ENCODE measurements at regions not wholly inside any gene's neighbourhood (a gene's known extent, or its start where the extent isn't known, plus 50 kb on each side); places are given as distances from the start of the nearest gene placed in this dataset.

DNA sequence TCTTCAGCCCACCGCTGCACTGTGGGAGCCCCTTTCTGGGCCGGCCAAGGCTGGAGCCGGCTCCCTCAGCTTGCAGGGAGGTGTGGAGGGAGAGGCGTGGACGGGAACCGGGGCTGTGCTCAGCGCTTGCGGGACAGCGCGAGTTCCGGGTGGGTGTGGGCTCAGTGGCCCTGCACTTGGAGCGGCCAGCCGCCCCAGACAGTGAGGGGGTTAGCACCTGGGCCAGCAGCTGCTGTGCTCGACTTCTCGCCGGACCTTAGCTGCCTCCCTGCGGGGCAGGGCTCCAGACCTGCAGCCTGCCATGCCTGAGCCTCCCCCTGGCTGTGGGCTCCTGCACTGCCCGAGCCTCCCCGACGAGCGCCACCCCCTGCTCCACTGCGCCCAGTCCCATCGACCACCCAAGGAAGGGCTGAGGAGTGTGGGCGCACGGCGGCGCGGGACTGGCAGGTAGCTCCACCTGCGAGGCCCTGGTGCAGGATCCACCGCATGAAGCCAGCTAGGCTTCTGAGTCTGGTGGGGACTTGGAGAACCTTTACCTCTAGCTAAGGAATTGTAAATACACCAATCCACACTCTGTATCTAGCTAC lies 92.9 kb upstream of the MAST4 start:
- DNase-seq, result no peak

- DNase-seq, result no peak
These were observed 89.1 kb upstream of the MAST4 start for GRCh38 chr5:66507106-66507505.

DNA sequence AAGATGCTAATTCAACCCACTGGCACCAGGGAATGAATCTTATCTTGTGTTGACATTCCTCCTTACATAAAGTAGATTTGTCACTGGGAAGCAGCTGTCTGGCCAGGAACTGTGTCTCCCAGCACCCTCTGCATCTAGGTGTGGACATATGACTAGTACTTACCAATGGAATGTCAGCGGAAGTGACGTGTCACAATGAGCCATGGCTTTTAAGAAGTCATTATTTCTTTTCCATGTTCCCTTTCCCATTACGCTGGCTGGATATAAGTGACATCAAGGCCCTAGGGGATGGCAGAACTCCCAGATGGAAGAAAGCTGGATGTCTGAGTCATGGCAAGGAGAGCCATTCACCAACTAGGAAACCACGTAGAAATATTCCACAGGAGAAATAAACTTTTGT lies 84.7 kb upstream of the MAST4 start:
- no peak for DNase-seq

GRCh38 chr5:66513130-66513529 lies 83.1 kb upstream of the MAST4 start:
- DNase-seq, result no peak

GRCh38 chr5:66515209-66515608 lies 81.0 kb upstream of the MAST4 start:
- no peak for DNase-seq

GRCh38 chr5:66516550-66516949 lies 79.6 kb upstream of the MAST4 start:
- DNase-seq, result no peak

DNA sequence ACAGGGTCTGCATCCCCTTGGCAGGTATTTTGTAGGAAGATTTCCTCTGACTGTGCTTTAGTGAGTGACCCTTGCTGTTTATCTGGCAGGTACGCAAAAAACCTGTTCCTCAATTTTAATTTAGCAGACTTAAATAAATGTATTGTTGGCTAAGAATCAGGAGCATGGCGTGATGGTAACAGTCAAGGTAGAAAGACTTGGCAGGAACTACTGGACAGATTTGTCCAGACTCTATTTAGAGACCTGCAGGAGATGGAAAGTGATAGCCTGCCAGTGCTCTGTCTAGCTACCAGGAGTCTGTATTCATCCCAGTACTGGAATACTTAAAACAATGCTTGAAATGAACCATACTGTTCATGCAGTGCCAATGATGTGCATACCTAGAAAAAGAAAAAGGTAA lies 78.8 kb upstream of the MAST4 start:
- no peak for DNase-seq

DNA sequence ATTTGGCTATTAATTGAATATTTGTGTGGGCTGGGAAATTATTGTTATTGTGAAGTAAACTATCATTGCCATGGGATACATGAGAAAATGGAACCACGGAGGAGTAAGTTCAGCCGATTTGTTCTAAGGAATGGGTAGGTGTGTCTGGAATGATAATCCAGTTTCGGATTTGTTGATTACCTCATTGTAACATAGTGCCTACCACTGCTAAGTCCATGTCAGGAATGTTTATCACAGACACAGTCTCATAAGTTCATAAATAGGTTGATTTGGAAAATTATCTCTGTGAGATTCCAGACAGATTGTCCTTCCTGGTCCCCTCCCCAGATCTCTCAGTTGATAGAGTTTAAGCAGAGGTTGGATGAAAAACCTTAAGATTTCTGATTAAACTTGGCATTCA lies 78.1 kb upstream of the MAST4 start:
- DNase-seq, result no peak

- no peak for DNase-seq
These were observed 77.4 kb upstream of the MAST4 start for GRCh38 chr5:66518753-66519152.

DNA sequence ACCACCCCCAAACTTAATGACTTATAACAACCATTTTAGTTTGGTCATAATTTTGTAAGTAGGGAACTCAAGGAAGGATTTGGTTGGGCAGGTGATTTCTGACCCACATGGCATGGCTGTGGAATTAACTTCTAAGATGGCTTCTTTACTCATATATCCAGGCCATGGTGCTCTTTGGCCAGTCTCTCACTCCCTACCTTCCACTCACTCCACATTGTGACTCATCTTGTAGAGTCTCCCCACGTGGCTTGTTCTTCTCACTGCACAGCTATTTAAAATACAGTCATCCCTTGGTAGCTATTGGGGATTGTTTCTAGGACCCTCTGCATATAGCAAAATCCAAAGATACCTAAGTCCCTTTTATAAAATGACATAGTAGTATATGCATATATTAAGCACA lies 76.6 kb upstream of the MAST4 start:
- DNase-seq, result no peak

GRCh38 chr5:66520854-66521253 lies 75.3 kb upstream of the MAST4 start:
- no peak for DNase-seq

DNA sequence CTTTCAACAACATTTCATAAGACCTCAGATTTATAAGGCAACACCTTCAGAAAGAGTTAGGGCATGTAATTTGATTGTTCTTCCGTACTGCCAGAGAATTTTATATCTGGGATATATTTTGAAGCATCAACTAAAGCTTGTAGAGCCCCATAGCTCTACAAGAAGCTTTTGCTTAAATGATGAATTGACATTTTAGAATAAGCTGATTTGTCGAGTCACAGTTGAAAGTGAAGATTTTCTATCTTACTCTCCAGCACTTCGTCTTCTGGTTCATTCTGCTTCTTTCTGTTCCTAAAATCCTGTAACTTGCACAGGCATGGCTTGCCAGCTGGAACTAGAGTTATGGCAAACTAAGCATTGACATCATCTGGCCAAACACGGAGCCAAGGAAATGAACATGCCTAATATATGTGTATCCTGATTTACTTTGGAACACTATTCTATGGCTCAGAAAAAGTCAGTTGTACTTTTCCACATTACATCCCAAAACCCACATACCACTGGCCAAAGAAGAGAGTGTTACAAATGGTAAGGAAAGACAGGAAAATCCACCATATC lies 68.6 kb upstream of the MAST4 start:
- DNase-seq, result no peak

DNA sequence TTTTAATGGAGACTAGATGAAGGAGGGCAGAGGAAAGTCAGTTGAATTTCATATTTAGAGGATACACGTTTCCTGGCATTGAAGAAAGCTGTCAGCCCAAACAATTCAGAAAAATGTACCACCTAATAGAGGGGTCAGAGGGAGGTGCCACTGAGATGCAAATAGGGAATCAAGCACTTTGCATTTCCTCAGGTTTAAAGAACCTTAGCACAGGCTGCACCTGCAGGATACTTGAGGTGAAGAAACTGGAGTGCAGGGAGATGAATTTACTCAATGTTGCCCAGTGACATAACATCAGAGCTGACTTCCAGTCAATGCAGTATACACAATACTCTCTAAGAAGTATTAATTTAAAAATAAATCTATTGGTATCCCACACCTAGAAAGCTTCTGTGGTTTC lies 67.0 kb upstream of the MAST4 start:
- DNase-seq, result no peak

- no peak for DNase-seq
These were observed 66.5 kb upstream of the MAST4 start for GRCh38 chr5:66529704-66530103.

GRCh38 chr5:66538126-66538525 lies 58.1 kb upstream of the MAST4 start:
- DNase-seq, result no peak

- DNase-seq, result peak in 1 of 2 experiments; percentile 21
These were observed 57.7 kb upstream of the MAST4 start for GRCh38 chr5:66538531-66538930.

GRCh38 chr5:66540078-66540477 lies 56.1 kb upstream of the MAST4 start:
- no peak for DNase-seq

GRCh38 chr5:66542711-66543110 lies 53.5 kb upstream of the MAST4 start:
- no peak for DNase-seq
